GM18951 (cell line): ENCODE measurements at regions not wholly inside any gene's neighbourhood (a gene's known extent, or its start where the extent isn't known, plus 50 kb on each side); places are given as distances from the start of the nearest gene placed in this dataset.

Experiments used
- POLR2A ChIP-seq: IDR thresholded peaks from 4 replicates; pipeline ENCODE4 v1.6.1; 2011; ENCODE audit warnings: mild to moderate bottlenecking; ENCODE audit not compliant: insufficient read length, insufficient read depth; ENCODE audit errors: extremely low read depth
- in situ Hi-C: fragments of 300-500 bp; cut with MboI; formaldehyde crosslinking; loops from one replicate; pipeline ENCODE4 v1.12.0; 2022; ENCODE audit warnings: low sequenced_read_pairs, mixed read lengths, inconsistent platforms; ENCODE audit not compliant: unreplicated experiment

DNA sequence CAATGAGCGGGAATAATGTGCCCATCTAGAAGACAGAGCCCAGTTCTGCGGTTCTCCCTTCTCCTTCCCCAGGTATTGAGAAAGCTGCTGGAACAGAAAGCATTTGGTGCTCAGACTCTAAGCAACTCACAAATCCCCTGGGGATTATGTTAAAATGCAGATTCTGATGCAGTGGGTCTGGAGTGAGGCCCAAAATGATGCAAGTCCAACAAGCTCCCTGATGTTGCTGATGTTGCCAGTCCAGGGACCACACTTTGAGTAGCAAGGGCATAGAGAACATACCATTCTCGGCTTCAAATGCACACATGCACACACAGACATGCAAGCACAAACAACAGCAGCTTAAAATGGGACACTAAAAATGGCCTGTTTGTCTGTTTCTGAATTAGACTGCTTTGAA lies 274.8 kb upstream of the NCKAP5 start:
- in situ Hi-C loops, result no loop called here
- TF ChIP-seq POLR2A, result no peak

DNA sequence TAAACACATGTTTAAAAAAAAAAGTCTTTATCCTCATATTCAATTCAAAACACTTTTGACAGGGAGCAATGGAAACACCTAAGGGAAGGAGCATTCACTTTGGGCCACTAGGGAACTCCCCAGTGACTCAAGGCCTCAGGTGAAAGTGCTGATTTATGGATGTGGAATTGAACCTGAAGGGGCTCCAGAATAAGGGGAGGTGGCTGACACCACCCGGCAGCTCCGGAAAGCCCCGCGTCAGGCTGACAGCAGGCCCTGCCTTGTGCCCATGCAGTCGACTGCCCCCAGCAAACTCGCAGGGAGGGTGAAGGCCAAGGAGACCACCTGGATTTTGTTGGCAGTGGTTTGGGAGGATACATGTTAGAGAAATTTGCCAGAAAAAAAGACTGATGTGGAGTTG lies 275.3 kb upstream of the NCKAP5 start:
- in situ Hi-C loops, result no loop called here
- no peak for TF ChIP-seq POLR2A

DNA sequence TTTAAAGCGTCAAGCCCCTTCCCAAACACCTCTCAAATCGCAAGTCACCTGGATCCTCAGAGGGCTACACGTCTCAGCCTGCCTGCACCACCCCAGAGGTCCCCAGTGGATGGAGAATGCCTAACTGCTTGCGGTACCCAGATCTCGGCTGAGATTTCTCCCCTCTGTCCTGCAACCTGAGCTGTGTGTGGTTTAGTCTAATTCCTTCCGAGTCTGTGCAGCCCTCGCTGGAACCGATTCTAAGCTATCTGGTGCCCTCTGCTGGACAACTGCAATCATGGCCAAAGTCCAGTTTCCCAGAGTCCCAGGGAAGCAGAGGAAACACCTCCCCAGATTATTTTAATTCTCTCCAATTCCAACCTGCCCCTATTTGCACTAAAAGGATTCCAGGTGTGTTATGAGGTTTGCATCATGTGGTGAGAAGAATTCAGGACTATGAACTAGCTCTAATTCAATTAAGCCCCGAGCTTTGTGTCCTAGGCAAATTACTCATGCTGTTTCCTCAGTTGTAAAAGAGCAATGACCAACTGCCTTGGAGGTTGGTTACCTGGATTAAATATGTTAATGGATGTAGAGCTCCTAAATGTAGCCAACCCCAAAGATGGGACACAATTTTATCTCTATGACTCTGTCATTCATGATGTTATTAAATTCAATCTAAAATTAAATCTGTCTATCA lies 276.1 kb upstream of the NCKAP5 start:
- in situ Hi-C loops, result no loop called here
- no peak for TF ChIP-seq POLR2A

DNA sequence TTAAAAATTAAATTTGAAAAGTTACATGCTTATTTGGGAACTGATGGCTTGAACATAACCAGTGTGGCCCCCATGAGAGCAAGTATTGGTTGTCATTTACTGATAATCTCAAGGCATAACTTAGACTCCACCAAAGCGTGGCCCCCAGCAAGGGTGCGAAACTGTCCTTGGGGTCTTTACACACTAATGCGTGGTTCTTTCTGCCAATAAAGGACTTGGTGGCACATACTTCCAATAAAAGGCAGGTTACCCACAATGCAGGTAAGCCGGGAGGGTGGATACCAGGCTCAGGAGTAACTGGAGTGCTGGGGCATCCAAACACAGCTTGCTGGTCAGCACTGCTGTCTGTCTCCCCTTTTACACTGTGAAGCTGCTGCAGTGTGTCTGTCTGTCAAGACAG lies 278.2 kb upstream of the NCKAP5 start:
- TF ChIP-seq POLR2A, result no peak
- in situ Hi-C loops, result no loop called here

DNA sequence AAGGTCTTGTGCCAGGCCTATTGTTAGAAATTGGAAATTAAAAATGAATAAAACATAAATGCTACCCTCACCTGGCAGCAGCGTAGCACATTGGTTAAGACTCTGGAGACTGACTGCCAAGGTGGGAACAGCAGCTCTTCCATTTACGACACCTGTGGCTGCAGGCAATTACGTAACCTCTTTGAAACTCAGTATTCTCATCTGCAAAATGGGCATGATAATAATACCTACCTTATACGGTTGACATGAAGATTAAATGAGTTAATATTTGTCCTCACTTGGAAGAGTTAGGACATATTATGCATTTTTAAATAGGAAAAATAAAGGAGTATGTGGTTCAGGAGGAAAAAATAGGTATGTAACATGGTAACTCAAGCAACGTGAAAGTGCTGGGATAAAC lies 279.3 kb upstream of the NCKAP5 start:
- in situ Hi-C loops, result no loop called here
- TF ChIP-seq POLR2A, result no peak

DNA sequence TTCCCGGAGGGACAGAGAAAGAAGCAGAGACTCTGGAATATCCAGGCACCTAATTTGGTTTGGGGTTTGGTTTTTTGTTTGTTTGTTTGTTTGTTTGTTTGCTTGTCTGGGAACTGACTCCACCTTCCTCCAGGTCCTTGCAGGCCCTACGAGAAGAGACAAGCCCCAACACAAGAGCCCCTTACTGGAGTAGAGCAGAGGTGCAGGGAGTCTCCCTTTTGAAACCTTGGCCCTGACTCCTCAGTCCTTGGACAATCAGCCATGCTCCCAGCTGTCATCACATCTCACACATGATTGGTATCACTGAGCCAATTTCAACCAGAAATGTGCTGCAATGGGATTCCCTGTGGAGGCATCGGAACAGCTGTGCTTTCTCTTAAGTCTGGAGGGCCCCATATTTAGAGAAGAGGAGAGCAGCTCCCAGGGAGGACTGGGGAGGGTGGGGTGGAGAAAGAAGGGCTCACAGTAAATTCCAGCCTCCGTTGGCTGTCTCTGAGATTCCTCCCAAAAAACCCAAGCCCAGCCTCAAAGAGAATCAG lies 279.9 kb upstream of the NCKAP5 start:
- TF ChIP-seq POLR2A, result no peak
- in situ Hi-C loops, result no loop called here

DNA sequence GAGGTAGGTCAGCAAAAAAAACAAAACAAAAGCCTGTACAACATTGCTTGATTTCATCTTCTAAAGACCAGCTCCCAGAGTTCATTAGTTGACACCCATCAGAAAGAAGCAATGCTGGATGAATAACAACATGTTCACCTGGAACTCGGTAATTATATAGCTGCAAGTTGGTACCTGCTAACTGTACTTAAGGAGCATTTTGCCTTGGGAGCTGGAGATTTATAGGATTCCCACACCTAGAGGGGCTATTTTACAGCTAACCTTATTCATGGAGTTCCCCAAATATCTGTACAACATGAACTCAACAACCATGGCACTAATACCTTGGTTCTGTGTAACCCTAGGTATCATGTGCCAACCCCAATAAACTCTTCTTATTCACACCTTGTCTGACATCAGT lies 281.1 kb upstream of the NCKAP5 start:
- no peak for TF ChIP-seq POLR2A
- in situ Hi-C loops, result no loop called here

DNA sequence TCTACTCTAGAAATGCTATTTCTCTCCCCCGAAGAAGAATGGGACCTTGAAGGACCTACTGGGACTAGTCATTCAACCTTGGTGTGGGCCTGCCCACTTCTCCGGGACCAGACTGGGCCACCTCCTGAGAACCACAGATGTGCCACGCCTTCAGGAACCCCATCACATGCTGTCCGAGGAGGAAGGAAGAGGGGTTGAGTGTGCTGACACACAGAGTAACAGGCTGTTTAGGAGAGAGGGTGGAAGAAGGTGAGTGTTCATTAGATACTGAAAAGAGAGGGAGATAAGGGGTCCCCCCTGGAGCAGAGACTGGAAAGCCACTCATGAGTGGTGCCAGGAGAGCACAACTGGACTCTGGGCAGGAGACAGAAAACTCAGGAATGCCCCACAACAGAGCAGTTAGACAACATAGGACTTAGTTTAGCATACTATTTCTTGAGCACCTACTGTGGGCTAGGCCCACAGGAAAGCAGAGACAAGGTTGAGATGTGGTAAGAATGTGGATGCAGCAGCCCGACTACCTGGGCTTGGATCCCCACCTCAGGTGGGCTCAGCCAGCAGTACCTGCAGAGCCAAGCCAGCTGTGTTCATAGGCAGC lies 286.4 kb upstream of the NCKAP5 start:
- in situ Hi-C loops, result no loop called here
- TF ChIP-seq POLR2A, result no peak

DNA sequence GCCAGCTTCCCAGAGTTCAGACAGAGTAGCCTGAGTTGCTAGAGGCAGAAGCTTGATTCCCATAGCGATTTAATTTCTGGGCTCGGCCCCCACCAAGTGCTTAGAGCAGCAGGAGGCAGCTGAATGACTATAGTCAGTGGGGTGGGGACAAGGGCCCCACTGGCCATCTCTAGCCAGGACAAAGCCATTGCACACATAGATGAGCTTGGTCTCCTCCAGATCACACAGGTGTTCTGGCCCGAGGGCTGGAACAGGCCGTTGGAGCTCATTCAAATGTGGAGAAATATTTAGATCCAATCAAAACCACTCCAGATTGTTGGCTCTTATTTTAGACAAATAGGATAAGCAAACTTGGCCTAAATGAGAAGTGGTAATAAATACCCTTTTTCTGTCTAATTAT lies 287.3 kb upstream of the NCKAP5 start:
- in situ Hi-C loops, result no loop called here
- no peak for TF ChIP-seq POLR2A

DNA sequence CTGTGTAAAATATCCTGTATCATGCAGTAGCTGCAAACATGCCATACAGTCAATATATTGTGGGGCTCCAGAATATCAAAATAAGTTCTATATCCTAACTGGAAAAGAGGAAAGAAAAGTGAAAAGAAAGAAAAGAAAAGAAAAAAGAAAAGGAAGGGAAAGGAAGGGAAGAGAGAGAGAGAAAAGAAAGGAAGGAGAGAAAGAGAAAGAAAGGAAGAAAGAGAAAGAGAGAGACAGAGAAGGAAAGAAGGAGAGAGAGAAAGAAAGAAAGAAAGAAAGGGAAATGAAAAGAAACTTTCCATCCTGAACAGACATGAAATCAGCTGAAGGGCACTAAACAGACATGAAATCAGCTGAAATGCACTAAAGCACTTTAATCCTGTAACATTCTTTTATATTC lies 288.4 kb upstream of the NCKAP5 start:
- no peak for TF ChIP-seq POLR2A
- in situ Hi-C loops, result no loop called here

DNA sequence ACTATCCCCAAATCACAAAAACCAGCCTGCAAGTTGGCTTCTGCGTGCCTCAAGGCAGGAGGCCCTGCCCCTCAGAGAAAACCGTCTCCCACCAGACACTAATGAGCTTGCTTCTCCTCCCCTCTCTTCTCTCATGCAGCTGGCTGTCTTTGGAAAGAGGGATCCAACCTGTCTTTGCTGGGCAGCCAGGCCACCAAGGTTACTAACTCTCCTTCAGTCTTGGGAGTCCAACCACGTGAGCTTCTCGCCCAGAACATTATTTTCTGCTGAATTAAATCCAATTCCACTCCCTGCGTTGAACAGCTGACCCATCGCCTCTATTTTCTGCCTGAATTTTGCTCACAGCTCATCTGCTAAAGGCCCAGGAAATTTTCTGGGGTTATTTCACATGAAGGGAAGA lies 291.3 kb upstream of the NCKAP5 start:
- TF ChIP-seq POLR2A, result no peak
- in situ Hi-C loops, result no loop called here

DNA sequence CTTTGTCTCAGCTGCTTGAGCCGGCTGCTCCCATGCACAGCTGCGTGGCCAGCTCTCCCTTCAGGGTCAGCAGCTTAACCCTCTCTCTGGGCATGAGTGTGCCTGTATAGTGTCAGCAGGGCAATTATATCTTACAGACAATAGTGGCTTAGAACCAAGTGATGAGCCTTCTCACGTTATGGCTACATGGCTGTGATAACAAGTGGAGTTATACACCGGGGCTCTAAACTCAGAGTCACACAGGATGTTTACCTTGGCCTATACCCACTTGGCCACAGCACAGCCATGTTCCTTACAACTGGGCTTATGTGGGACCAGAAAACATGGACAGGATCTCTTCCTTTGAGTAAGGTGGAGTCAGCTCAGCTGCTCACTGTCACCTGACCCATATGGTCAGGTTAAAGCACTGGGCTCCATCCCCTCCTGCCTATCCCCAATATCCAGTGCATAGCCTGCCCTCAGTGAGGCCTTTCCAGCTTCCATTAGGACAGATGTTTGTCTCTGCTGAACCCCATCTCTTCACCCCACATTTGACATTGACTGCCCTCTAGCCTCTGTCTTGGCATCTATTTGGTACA lies 294.2 kb upstream of the NCKAP5 start:
- TF ChIP-seq POLR2A, result no peak
- in situ Hi-C loops, result no loop called here

DNA sequence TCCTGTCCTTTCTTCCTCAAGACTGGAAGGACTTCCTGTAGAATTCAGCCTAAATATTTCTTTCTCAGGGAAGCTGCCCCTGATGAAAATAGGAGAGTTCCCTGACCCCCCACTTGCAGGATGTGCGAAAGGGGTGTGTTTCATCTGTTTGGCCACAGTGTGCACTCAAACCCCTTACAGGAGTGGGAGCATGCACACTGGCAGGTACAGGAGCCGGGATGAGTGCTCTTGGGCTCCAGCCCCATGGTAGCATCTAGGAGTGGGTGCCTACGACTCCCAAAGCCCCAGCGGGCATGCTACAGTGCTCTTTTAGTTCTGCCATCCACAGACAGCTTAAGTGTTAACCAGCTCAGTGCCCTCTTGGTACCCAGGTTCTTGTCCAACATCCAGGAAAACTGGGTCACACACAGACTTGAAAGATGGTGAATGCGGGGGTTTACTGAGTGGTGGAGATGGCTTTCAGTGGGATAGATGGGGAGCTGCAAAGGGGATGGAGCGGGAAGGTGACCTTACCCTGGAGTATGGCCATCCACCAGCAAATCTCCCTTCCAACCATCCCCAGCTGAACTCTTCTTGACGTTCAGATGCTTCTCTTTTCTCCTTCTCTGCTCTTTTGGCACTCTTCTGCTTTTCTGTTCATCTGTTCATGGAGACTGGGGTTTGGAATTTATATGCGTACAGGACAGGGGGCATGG lies 295.0 kb upstream of the NCKAP5 start:
- TF ChIP-seq POLR2A, result no peak
- in situ Hi-C loops, result no loop called here
